Naive thymus-derived CD8-positive, alpha-beta T cell (primary cell): ENCODE measurements at regions not wholly inside any gene's neighbourhood (a gene's known extent, or its start where the extent isn't known, plus 50 kb on each side); places are given as distances from the start of the nearest gene placed in this dataset.
"Not testable (repeated sequence)": the region's sequence is repeated elsewhere in the genome, so short reads cannot be mapped to it uniquely, and the experiment has no call there.

ENCODE experiments used
- ATAC-seq, 2 donors: fragments of 150-1000 bp; cut with Tn5 transposase in 1 of 2; sonication (Bioruptor Pico), chemical (Tn5 transposase) in 1 of 2; 1 replicate in 1 of 2; 2 replicates in 1 of 2; pipeline ENCODE4 v1.10.0; 2021; ENCODE audit warnings: mild to moderate bottlenecking in 2 of 2, moderate library complexity in 2 of 2
- POLR2A ChIA-PET: fragments of 350-600 bp; sonication (Branson Sonifier 250); formaldehyde crosslinking; loops from one replicate; lab custom pipeline; 2021; ENCODE audit warnings: antibody characterized with exemption; lab: Charles Lee
- DNase-seq, 10 donors: peaks; one replicate each; pipeline versions ENCODE4 v3.0.0 to v3.0.0-alpha.2; 2020 to 2022
- H3K27ac Mint-ChIP-seq, 10 donors: one replicate each; pipeline ENCODE4 v1.8.0; 2020 to 2022; ENCODE audit warnings: mild to moderate bottlenecking in 10 of 10, mixed read lengths in 10 of 10, moderate library complexity in 4 of 10, inconsistent platforms in 1 of 10
- H3K27me3 Mint-ChIP-seq, 5 donors: one replicate each; pipeline ENCODE4 v1.8.0; 2021 to 2022; ENCODE audit warnings: mixed read lengths in 5 of 5
- H3K36me3 Mint-ChIP-seq, 3 donors: one replicate each; pipeline ENCODE4 v1.8.0; 2020 to 2022; ENCODE audit warnings: mixed read lengths in 3 of 3, mild to moderate bottlenecking in 2 of 3, inconsistent platforms in 1 of 3
- H3K4me1 Mint-ChIP-seq, 4 donors: one replicate each; pipeline ENCODE4 v1.8.0; 2021 to 2022; ENCODE audit warnings: mixed read lengths in 4 of 4
- H3K4me3 Mint-ChIP-seq, 10 donors: one replicate each; pipeline ENCODE4 v1.8.0; 2020 to 2022; ENCODE audit warnings: mild to moderate bottlenecking in 10 of 10, mixed read lengths in 10 of 10, moderate library complexity in 6 of 10, inconsistent platforms in 1 of 10
- H3K9me3 Mint-ChIP-seq, 9 donors: one replicate each; pipeline ENCODE4 v1.8.0; 2020 to 2022; ENCODE audit warnings: mixed read lengths in 9 of 9, mild to moderate bottlenecking in 3 of 9, inconsistent platforms in 1 of 9, moderate library complexity in 1 of 9

GRCh38 chr4:164239976-164240375 lies 514.0 kb upstream of the SMIM31 start:
- no peaks in the 10 kb centered on the region for H3K4me1 Mint-ChIP-seq
- no peak overlapping the region for H3K27ac Mint-ChIP-seq
- ATAC-seq = no peak
- H3K9me3 Mint-ChIP-seq = peaks cover 0 to 13% (median 2%) of the 10 kb centered on the region in 9 donors
- POLR2A ChIA-PET = no interaction called here
- H3K27me3 Mint-ChIP-seq = peaks cover 0 to 10% (median 4%) of the 10 kb centered on the region in 5 donors
- H3K4me3 Mint-ChIP-seq = no peak overlapping the region
- no peak for DNase-seq
- H3K36me3 Mint-ChIP-seq = peaks cover 0 to 4% (median 0%) of the 10 kb centered on the region in 3 donors

DNA sequence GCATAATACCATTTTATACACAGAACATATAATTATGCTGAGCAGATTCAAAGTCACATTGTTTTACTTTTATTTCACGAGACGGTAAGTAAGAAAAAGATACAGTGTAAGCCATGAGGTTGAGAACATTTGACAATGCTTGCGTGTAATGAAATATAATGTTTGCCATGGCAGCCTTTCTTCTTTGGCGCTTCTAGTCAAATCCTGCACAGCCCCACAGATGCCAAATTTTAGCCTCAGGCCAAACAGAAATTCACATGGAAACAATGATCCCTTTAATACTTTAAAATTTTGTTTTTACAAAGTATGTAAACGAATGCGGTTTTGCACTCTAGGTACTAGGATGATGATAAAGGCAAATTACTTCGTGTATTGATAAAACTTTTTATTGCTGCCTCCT lies 502.7 kb upstream of the SMIM31 start:
- H3K27me3 Mint-ChIP-seq = peaks cover 0 to 2% (median 0%) of the 10 kb centered on the region in 5 donors
- H3K9me3 Mint-ChIP-seq = peaks cover 0 to 3% (median 0%) of the 10 kb centered on the region in 9 donors
- ATAC-seq (no peak), DNase-seq (no peak)
- H3K4me3 Mint-ChIP-seq = no peak overlapping the region
- no peaks in the 10 kb centered on the region for H3K4me1 Mint-ChIP-seq
- no peaks in the 10 kb centered on the region for H3K36me3 Mint-ChIP-seq
- POLR2A ChIA-PET = no interaction called here
- H3K27ac Mint-ChIP-seq = no peak overlapping the region

- peaks cover 0 to 3% (median 0%) of the 10 kb centered on the region in 9 donors for H3K9me3 Mint-ChIP-seq
- peaks cover 0 to 2% (median 0%) of the 10 kb centered on the region in 5 donors for H3K27me3 Mint-ChIP-seq
- no peaks in the 10 kb centered on the region for H3K4me1 Mint-ChIP-seq
- H3K36me3 Mint-ChIP-seq = no peaks in the 10 kb centered on the region
- POLR2A ChIA-PET = no interaction called here
- H3K27ac Mint-ChIP-seq = no peak overlapping the region
- ATAC-seq = no peak
- DNase-seq = no peak
- H3K4me3 Mint-ChIP-seq = no peak overlapping the region
Measured at GRCh38 chr4:164252286-164252685, 501.6 kb upstream of the SMIM31 start.

DNA sequence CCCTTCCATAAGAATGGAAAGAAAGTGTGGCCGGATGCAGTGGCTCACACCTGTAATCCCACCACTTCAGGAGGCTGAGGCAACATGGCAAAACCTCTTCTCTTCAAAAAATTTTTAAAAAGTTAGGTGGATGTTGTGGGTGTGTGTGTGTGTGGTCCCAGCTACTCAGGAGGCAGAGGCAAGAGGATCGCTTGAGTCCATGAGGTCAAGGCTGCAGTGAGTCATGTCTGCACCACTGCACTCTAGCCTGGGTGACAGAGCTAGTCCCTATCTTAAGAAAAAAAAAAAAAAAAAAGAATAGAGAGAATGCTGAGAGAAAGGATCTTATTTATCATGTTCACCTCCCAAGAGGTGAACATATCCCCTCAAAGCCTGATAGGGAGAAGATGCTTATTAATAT lies 492.1 kb upstream of the SMIM31 start:
- H3K4me3 Mint-ChIP-seq = no peak overlapping the region
- H3K27me3 Mint-ChIP-seq = peaks cover 0 to 3% (median 0%) of the 10 kb centered on the region in 5 donors
- no peaks in the 10 kb centered on the region for H3K36me3 Mint-ChIP-seq
- H3K4me1 Mint-ChIP-seq = peaks cover 0 to 2% (median 0%) of the 10 kb centered on the region in 4 donors
- POLR2A ChIA-PET = no interaction called here
- ATAC-seq (no peak), DNase-seq (no peak)
- H3K9me3 Mint-ChIP-seq = no peaks in the 10 kb centered on the region
- H3K27ac Mint-ChIP-seq = no peak overlapping the region

GRCh38 chr4:164262508-164262907 lies 491.4 kb upstream of the SMIM31 start:
- H3K4me3 Mint-ChIP-seq, ATAC-seq, H3K27me3 Mint-ChIP-seq, POLR2A ChIA-PET, H3K9me3 Mint-ChIP-seq, H3K36me3 Mint-ChIP-seq, H3K4me1 Mint-ChIP-seq, DNase-seq, H3K27ac Mint-ChIP-seq: not testable (repeated sequence)

DNA sequence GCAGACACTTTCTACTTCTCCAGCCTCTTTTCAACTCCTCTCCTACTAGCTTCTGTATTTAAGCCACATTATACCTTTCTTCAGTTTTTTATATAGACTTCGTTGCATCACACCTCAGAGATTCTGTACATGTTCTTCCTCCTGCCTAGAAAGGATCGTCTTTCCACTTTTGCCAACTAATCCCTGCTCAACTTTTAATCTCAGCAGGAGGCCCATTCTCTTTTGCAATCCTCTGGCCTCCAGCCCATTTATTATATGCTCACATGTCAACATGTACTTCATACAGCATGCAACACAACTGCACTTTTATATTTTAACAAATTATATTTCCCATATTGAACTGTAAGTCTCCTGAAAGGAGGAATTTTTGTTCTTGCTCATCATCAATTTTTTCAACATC lies 476.5 kb upstream of the SMIM31 start:
- H3K4me3 Mint-ChIP-seq, H3K27ac Mint-ChIP-seq, H3K4me1 Mint-ChIP-seq, ATAC-seq, H3K36me3 Mint-ChIP-seq, POLR2A ChIA-PET, H3K9me3 Mint-ChIP-seq, DNase-seq, H3K27me3 Mint-ChIP-seq: not testable (repeated sequence)

DNA sequence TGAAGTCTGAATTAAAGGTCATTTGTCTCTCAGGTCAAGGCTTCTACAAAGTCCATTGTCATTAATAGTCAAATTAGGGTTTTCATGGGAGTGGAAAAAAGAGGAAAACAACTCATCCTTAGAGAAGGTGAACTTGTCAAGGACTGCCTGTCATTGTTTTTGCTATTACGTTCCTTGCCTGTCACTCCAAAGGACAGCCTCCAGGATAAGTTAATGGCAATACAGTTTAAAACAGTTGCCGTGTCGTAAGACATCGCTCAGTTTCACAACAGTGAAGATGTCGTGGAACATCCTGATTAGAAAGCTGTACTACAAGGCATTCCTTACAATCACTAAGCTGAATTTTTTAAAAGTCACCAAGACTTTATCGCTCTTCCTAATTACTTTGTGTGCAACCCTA lies 466.8 kb upstream of the SMIM31 start:
- POLR2A ChIA-PET = no interaction called here
- Mint-ChIP-seq H3K4me3 (no peak overlapping the region), H3K27me3 (no peaks in the 10 kb centered on the region), H3K36me3 (no peaks in the 10 kb centered on the region), H3K9me3 (no peaks in the 10 kb centered on the region), H3K27ac (no peak overlapping the region), H3K4me1 (no peaks in the 10 kb centered on the region)
- ATAC-seq = no peak
- DNase-seq = no peak

DNA sequence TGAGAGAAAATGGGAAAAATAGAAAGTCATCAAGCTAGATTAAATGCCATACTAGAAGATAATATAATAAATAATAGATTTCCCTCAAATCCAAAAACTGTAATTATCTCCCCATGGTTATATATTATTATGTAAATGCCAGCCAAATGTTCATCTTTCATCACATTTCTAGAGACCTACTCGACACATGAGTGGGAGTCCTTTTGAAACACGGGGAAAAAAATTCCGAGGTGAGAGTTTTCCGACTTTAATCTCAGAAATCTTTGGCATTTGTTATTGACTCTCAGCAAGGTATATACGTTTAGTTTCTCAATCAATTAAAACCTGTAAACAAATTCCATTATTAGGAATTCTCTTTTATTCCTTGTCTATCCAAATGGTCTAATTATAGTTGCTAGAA lies 465.4 kb upstream of the SMIM31 start:
- H3K27ac Mint-ChIP-seq = no peak overlapping the region
- no peaks in the 10 kb centered on the region for H3K4me1 Mint-ChIP-seq
- ATAC-seq (no peak), DNase-seq (no peak)
- H3K9me3 Mint-ChIP-seq = no peaks in the 10 kb centered on the region
- H3K27me3 Mint-ChIP-seq = no peaks in the 10 kb centered on the region
- H3K4me3 Mint-ChIP-seq = no peak overlapping the region
- no peaks in the 10 kb centered on the region for H3K36me3 Mint-ChIP-seq
- POLR2A ChIA-PET = no interaction called here

GRCh38 chr4:164293203-164293602 lies 460.7 kb upstream of the SMIM31 start:
- H3K4me1 Mint-ChIP-seq = no peaks in the 10 kb centered on the region
- H3K27ac Mint-ChIP-seq = no peak overlapping the region
- no peaks in the 10 kb centered on the region for H3K36me3 Mint-ChIP-seq
- DNase-seq (no peak), ATAC-seq (no peak)
- H3K27me3 Mint-ChIP-seq = no peaks in the 10 kb centered on the region
- no peak overlapping the region for H3K4me3 Mint-ChIP-seq
- POLR2A ChIA-PET = interaction anchor here (0.7 kb wide), 1 partner anchor 989 kb away, joined by 3 read pairs; no protein-coding TSS in a partner anchor
- H3K9me3 Mint-ChIP-seq = peaks cover 0 to 2% (median 0%) of the 10 kb centered on the region in 9 donors

DNA sequence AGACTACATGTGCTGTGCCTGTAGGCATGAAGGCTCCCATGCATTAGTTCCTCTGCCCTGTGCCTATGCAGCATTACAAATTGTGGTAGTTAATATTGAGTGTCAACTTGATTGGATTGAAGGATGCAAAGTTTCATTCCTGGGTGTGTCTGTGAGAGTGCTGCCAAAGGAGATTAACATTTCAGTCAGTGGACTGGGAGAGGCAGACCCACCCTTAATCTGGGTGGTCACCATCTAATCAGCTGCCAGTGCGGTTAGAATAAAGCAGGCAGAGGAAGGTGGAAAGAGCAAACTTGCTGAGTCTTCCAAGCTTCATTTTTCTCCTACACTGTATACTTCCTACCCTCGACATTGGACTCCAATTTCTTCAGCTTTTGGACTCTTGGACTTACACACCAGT lies 460.2 kb upstream of the SMIM31 start:
- DNase-seq = no peak
- POLR2A ChIA-PET = interaction anchor here (0.7 kb wide), 1 partner anchor 990 kb away, joined by 3 read pairs; no protein-coding TSS in a partner anchor
- no peak overlapping the region for H3K4me3 Mint-ChIP-seq
- H3K9me3 Mint-ChIP-seq = peaks cover 0 to 2% (median 0%) of the 10 kb centered on the region in 9 donors
- no peaks in the 10 kb centered on the region for H3K27me3 Mint-ChIP-seq
- no peak for ATAC-seq
- H3K27ac Mint-ChIP-seq = no peak overlapping the region
- no peaks in the 10 kb centered on the region for H3K36me3 Mint-ChIP-seq
- no peaks in the 10 kb centered on the region for H3K4me1 Mint-ChIP-seq

GRCh38 chr4:164301430-164301829 lies 452.5 kb upstream of the SMIM31 start:
- Mint-ChIP-seq H3K27ac (no peak overlapping the region), H3K27me3 (no peaks in the 10 kb centered on the region), H3K4me3 (no peak overlapping the region), H3K9me3 (no peaks in the 10 kb centered on the region), H3K36me3 (no peaks in the 10 kb centered on the region), H3K4me1 (no peaks in the 10 kb centered on the region)
- DNase-seq = no peak
- POLR2A ChIA-PET = no interaction called here
- ATAC-seq = no peak

DNA sequence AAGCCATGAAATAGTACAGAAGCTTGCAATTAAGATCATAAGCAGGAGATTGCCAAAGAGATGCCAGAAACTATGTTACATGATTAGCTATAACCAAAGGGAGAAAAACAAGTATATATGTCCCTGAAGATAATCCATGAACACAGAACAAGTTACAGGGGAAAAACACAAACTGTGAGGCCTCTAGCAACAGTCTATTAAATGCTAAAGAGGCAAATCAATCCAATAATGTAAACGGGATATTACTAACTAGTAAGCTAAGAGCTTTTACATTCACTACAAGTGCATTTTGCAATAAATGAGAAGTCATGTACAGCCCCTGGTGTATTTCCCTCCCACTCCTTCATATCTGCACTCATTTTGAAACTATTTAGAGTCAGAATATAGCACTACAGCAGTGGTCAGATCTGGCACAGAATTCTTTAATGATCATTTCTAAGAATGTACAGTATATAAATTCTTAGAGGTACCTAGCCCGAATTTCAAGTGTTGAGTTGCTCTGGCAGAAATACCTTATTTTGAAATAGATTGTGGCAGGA lies 449.8 kb upstream of the SMIM31 start:
- H3K4me3 Mint-ChIP-seq = no peak overlapping the region
- H3K27ac Mint-ChIP-seq = no peak overlapping the region
- H3K27me3 Mint-ChIP-seq = no peaks in the 10 kb centered on the region
- POLR2A ChIA-PET = no interaction called here
- ATAC-seq (no peak), DNase-seq (no peak)
- no peaks in the 10 kb centered on the region for H3K36me3 Mint-ChIP-seq
- H3K4me1 Mint-ChIP-seq = no peaks in the 10 kb centered on the region
- H3K9me3 Mint-ChIP-seq = peaks cover 0 to 2% (median 0%) of the 10 kb centered on the region in 9 donors

DNA sequence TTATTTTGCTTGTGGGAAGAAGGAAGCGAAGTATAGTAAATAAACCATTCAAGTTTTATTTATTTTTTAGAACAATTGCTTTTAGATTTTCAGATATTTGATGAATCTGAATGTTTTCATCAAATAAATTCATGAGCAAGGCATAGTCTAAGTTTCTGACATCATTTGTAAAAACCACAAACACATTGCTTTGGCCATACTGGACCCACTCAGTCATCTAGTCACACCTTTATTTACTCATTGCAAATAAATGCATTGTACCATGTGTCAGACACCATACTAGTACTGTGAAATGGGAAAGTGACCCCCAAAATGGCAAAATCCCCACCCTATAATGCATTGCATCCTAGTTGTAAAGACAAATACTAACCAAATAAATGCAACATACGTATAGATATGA lies 449.1 kb upstream of the SMIM31 start:
- Mint-ChIP-seq H3K9me3 (peaks cover 0 to 2% (median 0%) of the 10 kb centered on the region in 9 donors), H3K27me3 (no peaks in the 10 kb centered on the region), H3K36me3 (no peaks in the 10 kb centered on the region), H3K4me3 (no peak overlapping the region), H3K4me1 (no peaks in the 10 kb centered on the region), H3K27ac (no peak overlapping the region)
- ATAC-seq = no peak
- DNase-seq = no peak
- POLR2A ChIA-PET = no interaction called here

DNA sequence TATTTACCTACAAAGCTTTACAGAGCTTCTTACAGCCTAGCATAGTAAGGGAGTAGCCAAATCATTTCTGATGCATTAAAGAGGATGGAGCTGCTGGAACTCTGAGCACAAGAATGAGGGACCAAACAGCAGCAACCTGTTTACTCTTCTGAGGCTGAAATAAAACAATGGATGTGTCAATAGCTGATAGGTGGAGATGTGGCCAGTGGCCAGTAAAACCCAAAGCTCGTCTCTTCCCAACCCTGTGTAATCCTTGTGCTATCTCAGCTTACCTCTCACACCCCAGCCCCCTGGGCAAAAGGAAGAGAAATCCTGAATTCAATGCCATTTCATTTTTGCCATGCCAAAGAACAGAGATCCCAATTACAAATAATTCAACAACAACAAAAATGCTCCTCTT lies 446.7 kb upstream of the SMIM31 start:
- no peak for ATAC-seq
- H3K27me3 Mint-ChIP-seq = no peaks in the 10 kb centered on the region
- DNase-seq = no peak
- POLR2A ChIA-PET = no interaction called here
- no peaks in the 10 kb centered on the region for H3K4me1 Mint-ChIP-seq
- peaks cover 0 to 2% (median 0%) of the 10 kb centered on the region in 9 donors for H3K9me3 Mint-ChIP-seq
- no peak overlapping the region for H3K4me3 Mint-ChIP-seq
- H3K36me3 Mint-ChIP-seq = no peaks in the 10 kb centered on the region
- no peak overlapping the region for H3K27ac Mint-ChIP-seq
